Neural cell (in vitro differentiated cells): ENCODE measurements at regions not wholly inside any gene's neighbourhood (a gene's known extent, or its start where the extent isn't known, plus 50 kb on each side); places are given as distances from the start of the nearest gene placed in this dataset.
"Not testable (repeated sequence)": the region's sequence is repeated elsewhere in the genome, so short reads cannot be mapped to it uniquely, and the experiment has no call there.

Experiments used
- H2AFZ ChIP-seq: fragments of 200-600, 300-800 bp; sonication (generic), shearing (Covaris generic); 2 replicates; pipeline ENCODE4 v1.6.0; 2014; ENCODE audit warnings: low read depth, mild to moderate bottlenecking, antibody characterized with exemption, low read length, moderate library complexity
- H3F3A ChIP-seq: fragments of 200-600 bp; shearing (Covaris generic); 2 replicates; pipeline ENCODE4 v1.6.1; 2016; ENCODE audit warnings: mild to moderate bottlenecking, moderate library complexity, mixed read lengths, antibody characterized with exemption, low read length; ENCODE audit not compliant: insufficient read depth, poor library complexity, severe bottlenecking
- H3K27ac ChIP-seq: fragments of 200-600, 300-800 bp; sonication (generic), shearing (Covaris generic); 2 replicates; pipeline ENCODE4 v1.5.1; 2014; ENCODE audit warnings: mild to moderate bottlenecking, low read length, moderate library complexity
- H3K27me3 ChIP-seq: fragments of 300-800, 200-600 bp; sonication (generic), shearing (Covaris generic); 2 replicates; pipeline ENCODE4 v1.6.0; 2014; ENCODE audit warnings: mild to moderate bottlenecking, low read depth, low read length, moderate library complexity; ENCODE audit not compliant: insufficient read depth
- H3K36me3 ChIP-seq: fragments of 300-800, 200-600 bp; sonication (generic), shearing (Covaris generic); 2 replicates; pipeline ENCODE4 v1.5.1; 2014; ENCODE audit warnings: mild to moderate bottlenecking, antibody characterized with exemption, low read length, moderate library complexity; ENCODE audit not compliant: insufficient read depth
- H3K4me2 ChIP-seq: fragments of 300-800, 200-600 bp; sonication (generic), shearing (Covaris generic); 2 replicates; pipeline ENCODE4 v1.6.0; 2014; ENCODE audit warnings: mild to moderate bottlenecking, low read length
- H3K4me3 ChIP-seq: fragments of 300-800, 200-600 bp; sonication (generic), shearing (Covaris generic); 2 replicates; pipeline ENCODE4 v1.5.1; 2014; ENCODE audit warnings: mild to moderate bottlenecking, low read length, moderate library complexity
- H3K79me2 ChIP-seq: fragments of 200-600 bp; shearing (Covaris generic); replicated peaks from 2 replicates; pipeline ENCODE4 v1.6.0; 2014; ENCODE audit warnings: mild to moderate bottlenecking, low read length, moderate library complexity; ENCODE audit not compliant: insufficient read depth
- H3K9ac ChIP-seq: fragments of 300-800, 200-600 bp; sonication (generic), shearing (Covaris generic); 2 replicates; pipeline ENCODE4 v1.6.1; 2016; ENCODE audit warnings: mild to moderate bottlenecking, low read length, mixed read lengths
- H3K9me2 ChIP-seq: fragments of 200-600 bp; shearing (Covaris generic); 2 replicates; pipeline ENCODE4 v1.6.1; 2016; ENCODE audit warnings: mild to moderate bottlenecking, low read length, mixed read lengths; ENCODE audit not compliant: insufficient read depth
- H3K9me3 ChIP-seq: fragments of 200-600, 300-800 bp; sonication (generic), shearing (Covaris generic); 2 replicates; pipeline ENCODE4 v1.6.1; 2016; ENCODE audit warnings: mild to moderate bottlenecking, mixed run types, low read length, moderate library complexity, mixed read lengths
- H4K20me1 ChIP-seq: fragments of 200-600 bp; shearing (Covaris generic); 2 replicates; pipeline ENCODE4 v1.6.1; 2016; ENCODE audit warnings: mild to moderate bottlenecking, mixed run types; ENCODE audit not compliant: insufficient read depth
- EP300 ChIP-seq: fragments of 450-650 bp; conservative IDR thresholded peaks from 2 replicates; pipeline ENCODE4 v1.6.1; 2014; ENCODE audit warnings: antibody characterized with exemption, mild to moderate bottlenecking, moderate library complexity; ENCODE audit not compliant: poor library complexity, severe bottlenecking
- EZH2 ChIP-seq: fragments of 200-600, 300-800 bp; shearing (Covaris generic), sonication (generic); IDR thresholded peaks from 2 replicates; pipeline ENCODE4 v1.6.1; 2014; ENCODE audit warnings: antibody characterized with exemption, low read length, borderline replicate concordance, mild to moderate bottlenecking; ENCODE audit not compliant: insufficient read depth, poor library complexity, severe bottlenecking
- MXI1 ChIP-seq: fragments of 450-650 bp; conservative IDR thresholded peaks from 2 replicates; pipeline ENCODE4 v1.6.1; 2014; ENCODE audit warnings: antibody characterized with exemption, mild to moderate bottlenecking; ENCODE audit not compliant: poor library complexity, severe bottlenecking
- POLR2AphosphoS5 ChIP-seq: IDR thresholded peaks from 2 replicates; pipeline ENCODE4 v1.6.1; 2012
- RAD21 ChIP-seq: fragments of 450-650 bp; conservative IDR thresholded peaks from 2 replicates; pipeline ENCODE4 v1.6.1; 2014; ENCODE audit warnings: antibody characterized with exemption, mild to moderate bottlenecking, moderate library complexity
- SMC3 ChIP-seq: fragments of 450-650 bp; conservative IDR thresholded peaks from 2 replicates; pipeline ENCODE4 v1.6.1; 2014; ENCODE audit warnings: antibody characterized with exemption, mild to moderate bottlenecking, moderate library complexity; ENCODE audit not compliant: poor library complexity
- TAF1 ChIP-seq: IDR thresholded peaks from 2 replicates; pipeline ENCODE4 v1.6.1; 2012; ENCODE audit warnings: low read depth
- TF ChIP-seq, protein P1 (sequence below): fragments of 450-650 bp; IDR thresholded peaks from 2 replicates; pipeline ENCODE4 v1.5.1; 2014; ENCODE audit warnings: antibody characterized with exemption, mild to moderate bottlenecking, moderate library complexity; ENCODE audit not compliant: poor library complexity, severe bottlenecking
- TF ChIP-seq, protein P2 (sequence below): IDR thresholded peaks from 2 replicates; pipeline ENCODE4 v1.6.1; 2012; ENCODE audit warnings: borderline replicate concordance

DNA sequence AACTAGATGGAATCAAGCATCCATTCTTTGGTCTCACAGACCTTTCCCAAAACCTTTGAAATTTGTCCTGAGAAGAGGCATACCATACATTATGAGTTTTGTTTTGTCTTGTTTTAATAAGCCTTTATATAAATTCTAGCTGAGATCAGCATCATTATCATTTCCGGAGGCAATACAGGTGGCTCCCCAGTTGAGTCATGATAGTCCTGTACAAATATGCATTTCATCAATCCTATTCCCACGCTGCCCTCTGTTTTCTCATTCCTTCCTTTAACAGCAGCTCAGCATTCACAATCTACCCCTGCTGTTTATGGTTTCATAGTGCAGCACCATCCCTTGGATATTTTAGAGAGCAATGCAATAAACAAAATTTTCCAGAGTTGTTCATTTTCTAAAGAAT lies 216.7 kb downstream of the TXNL1 start:
- Histone ChIP-seq H3K4me2 (no peak overlapping the region), H4K20me1 (no peaks in the 10 kb centered on the region), H3K27me3 (no peaks in the 10 kb centered on the region), H3K27ac (no peak overlapping the region), H3K9me2 (no peaks in the 10 kb centered on the region), H2AFZ (no peak overlapping the region), H3F3A (no peaks in the 10 kb centered on the region), H3K9me3 (no peaks in the 10 kb centered on the region), H3K9ac (no peak overlapping the region), H3K79me2 (no peaks in the 10 kb centered on the region), H3K4me3 (no peak overlapping the region), H3K36me3 (no peaks in the 10 kb centered on the region)
- TF ChIP-seq, protein P1, sequence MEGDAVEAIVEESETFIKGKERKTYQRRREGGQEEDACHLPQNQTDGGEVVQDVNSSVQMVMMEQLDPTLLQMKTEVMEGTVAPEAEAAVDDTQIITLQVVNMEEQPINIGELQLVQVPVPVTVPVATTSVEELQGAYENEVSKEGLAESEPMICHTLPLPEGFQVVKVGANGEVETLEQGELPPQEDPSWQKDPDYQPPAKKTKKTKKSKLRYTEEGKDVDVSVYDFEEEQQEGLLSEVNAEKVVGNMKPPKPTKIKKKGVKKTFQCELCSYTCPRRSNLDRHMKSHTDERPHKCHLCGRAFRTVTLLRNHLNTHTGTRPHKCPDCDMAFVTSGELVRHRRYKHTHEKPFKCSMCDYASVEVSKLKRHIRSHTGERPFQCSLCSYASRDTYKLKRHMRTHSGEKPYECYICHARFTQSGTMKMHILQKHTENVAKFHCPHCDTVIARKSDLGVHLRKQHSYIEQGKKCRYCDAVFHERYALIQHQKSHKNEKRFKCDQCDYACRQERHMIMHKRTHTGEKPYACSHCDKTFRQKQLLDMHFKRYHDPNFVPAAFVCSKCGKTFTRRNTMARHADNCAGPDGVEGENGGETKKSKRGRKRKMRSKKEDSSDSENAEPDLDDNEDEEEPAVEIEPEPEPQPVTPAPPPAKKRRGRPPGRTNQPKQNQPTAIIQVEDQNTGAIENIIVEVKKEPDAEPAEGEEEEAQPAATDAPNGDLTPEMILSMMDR = no peak
- TF ChIP-seq RAD21 (no peak), EZH2 (no peak), POLR2AphosphoS5 (no peak), SMC3 (no peak), TAF1 (no peak), MXI1 (no peak), EP300 (no peak)
- TF ChIP-seq, protein P2, sequence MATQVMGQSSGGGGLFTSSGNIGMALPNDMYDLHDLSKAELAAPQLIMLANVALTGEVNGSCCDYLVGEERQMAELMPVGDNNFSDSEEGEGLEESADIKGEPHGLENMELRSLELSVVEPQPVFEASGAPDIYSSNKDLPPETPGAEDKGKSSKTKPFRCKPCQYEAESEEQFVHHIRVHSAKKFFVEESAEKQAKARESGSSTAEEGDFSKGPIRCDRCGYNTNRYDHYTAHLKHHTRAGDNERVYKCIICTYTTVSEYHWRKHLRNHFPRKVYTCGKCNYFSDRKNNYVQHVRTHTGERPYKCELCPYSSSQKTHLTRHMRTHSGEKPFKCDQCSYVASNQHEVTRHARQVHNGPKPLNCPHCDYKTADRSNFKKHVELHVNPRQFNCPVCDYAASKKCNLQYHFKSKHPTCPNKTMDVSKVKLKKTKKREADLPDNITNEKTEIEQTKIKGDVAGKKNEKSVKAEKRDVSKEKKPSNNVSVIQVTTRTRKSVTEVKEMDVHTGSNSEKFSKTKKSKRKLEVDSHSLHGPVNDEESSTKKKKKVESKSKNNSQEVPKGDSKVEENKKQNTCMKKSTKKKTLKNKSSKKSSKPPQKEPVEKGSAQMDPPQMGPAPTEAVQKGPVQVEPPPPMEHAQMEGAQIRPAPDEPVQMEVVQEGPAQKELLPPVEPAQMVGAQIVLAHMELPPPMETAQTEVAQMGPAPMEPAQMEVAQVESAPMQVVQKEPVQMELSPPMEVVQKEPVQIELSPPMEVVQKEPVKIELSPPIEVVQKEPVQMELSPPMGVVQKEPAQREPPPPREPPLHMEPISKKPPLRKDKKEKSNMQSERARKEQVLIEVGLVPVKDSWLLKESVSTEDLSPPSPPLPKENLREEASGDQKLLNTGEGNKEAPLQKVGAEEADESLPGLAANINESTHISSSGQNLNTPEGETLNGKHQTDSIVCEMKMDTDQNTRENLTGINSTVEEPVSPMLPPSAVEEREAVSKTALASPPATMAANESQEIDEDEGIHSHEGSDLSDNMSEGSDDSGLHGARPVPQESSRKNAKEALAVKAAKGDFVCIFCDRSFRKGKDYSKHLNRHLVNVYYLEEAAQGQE = no peak

DNA sequence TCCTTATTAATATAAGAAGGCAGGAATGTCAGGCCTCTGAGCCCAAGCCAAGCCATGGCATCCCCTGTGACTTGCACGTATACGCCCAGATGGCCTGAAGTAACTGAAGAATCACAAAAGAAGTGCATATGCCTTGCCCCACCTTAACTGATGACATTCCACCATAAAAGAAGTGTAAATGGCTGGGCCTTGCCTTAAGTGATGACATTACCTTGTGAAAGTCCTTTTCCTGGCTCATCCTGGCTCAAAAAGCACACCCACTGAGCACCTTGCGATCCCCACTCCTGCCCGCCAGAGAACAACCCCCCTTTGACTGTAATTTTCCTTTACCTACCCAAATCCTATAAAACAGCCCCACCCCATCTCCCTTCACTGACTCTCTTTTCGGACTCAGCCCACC lies 217.5 kb downstream of the TXNL1 start:
- not testable (repeated sequence) for H4K20me1 ChIP-seq, H3K9ac ChIP-seq, H3K4me2 ChIP-seq, H3K27ac ChIP-seq, H3K4me3 ChIP-seq, H3K36me3 ChIP-seq, H2AFZ ChIP-seq, H3K27me3 ChIP-seq, H3K9me2 ChIP-seq, H3K9me3 ChIP-seq, H3F3A ChIP-seq, H3K79me2 ChIP-seq

DNA sequence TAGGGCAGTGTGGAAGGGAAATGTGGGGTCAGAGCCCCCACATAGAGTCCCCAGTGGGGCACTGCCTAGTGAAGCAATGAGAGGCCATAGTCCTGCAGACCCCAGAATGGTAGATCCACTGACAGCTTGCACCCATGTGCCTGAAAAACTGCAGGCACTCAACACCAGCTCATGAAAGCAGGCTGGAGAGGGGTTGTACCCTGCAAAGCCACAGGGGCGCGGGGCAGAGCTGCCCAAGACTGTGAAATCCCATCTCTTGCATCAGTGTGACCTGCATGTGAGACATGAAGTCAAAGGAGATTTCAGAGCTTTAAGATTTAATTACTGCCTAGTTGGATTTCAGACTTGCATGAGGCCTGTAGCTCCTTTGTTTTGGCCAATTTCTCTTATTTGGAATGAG lies 224.0 kb downstream of the TXNL1 start:
- H3K9me3 ChIP-seq = no peaks in the 10 kb centered on the region

More for the DNA sequence above, 224.0 kb downstream of the TXNL1 start:
- H3K27ac ChIP-seq = no peak overlapping the region
- H3K79me2 ChIP-seq = no peaks in the 10 kb centered on the region
- H3K4me2 ChIP-seq = no peak overlapping the region
- H3K9me2 ChIP-seq = no peaks in the 10 kb centered on the region
- H3F3A ChIP-seq = no peaks in the 10 kb centered on the region
- H2AFZ ChIP-seq = no peak overlapping the region
- TF ChIP-seq EZH2 (no peak), RAD21 (no peak), SMC3 (no peak)
- H3K9ac ChIP-seq = no peak overlapping the region
- H3K27me3 ChIP-seq = no peaks in the 10 kb centered on the region
- H4K20me1 ChIP-seq = no peaks in the 10 kb centered on the region
- H3K36me3 ChIP-seq = no peaks in the 10 kb centered on the region
- H3K4me3 ChIP-seq = no peak overlapping the region
